HCT116 (cell line): ENCODE measurements at regions not wholly inside any gene's neighbourhood (a gene's known extent, or its start where the extent isn't known, plus 50 kb on each side); places are given as distances from the start of the nearest gene placed in this dataset.

ENCODE experiments used
- ATAC-seq: fragments of 200-7000 bp; cut with Tn5 transposase; 2 replicates; pipeline ENCODE4 v1.9.1; 2020; ENCODE audit warnings: mild to moderate bottlenecking, moderate library complexity
- BruUV-seq: library from RNA; stranded (reverse); fragments of 400-500 nt; replicated peaks from 2 replicates; lab custom pipeline; 2021; lab: Mats Ljungman, UMichigan
- CTCF ChIA-PET: fragments of 300-600 bp; sonication (Branson Sonifier 250); formaldehyde crosslinking; loops from one replicate; lab custom pipeline; 2021; ENCODE audit warnings: antibody characterized with exemption; lab: Charles Lee
- POLR2A ChIA-PET: fragments of 300-600, 350-600 bp; sonication (Branson Sonifier 250); formaldehyde crosslinking; loops from one replicate; lab custom pipeline; 2021; ENCODE audit warnings: antibody characterized with exemption; lab: Charles Lee
- RAD21 ChIA-PET, 2 experiments: fragments of 300-600 bp; sonication (Branson Sonifier 250); formaldehyde crosslinking; loops; one replicate each; lab custom pipeline; 2023; ENCODE audit warnings: low total read pairs in 2 of 2; ENCODE audit not compliant: uncharacterized antibody in 2 of 2, unreplicated experiment in 2 of 2, low non-redundant PET in 1 of 2; lab: Charles Lee
- DNase-seq: peaks from one replicate; pipeline ENCODE4 v3.0.0-alpha.2; 2010; ENCODE audit warnings: low read depth, low spot score
- H2AFZ ChIP-seq: fragments of 200-600 bp; shearing (Covaris generic), sonication (generic); 2 replicates; pipeline ENCODE4 v1.6.1; 2017; ENCODE audit warnings: low read depth, mixed run types, mixed read lengths, antibody characterized with exemption, low read length; ENCODE audit not compliant: poor library complexity, severe bottlenecking
- H3K27ac ChIP-seq: 2 replicates; pipeline ENCODE4 v1.5.1; 2012; ENCODE audit warnings: low read depth, low read length
- H3K27me3 ChIP-seq: fragments of 200-600 bp; sonication (generic); 2 replicates; pipeline ENCODE4 v1.6.1; 2016; ENCODE audit warnings: mixed run types, low read length, mixed read lengths; ENCODE audit not compliant: insufficient read depth
- H3K36me3 ChIP-seq, 2 experiments: fragments of 200-500 bp in 1 of 2; fragments of 200-600 bp in 1 of 2; sonication (Bioruptor generic) in 1 of 2; sonication (generic) in 1 of 2; 2 replicates each; pipeline versions ENCODE4 v1.5.1 to v1.6.1; 2014 to 2016; ENCODE audit warnings: low read length in 2 of 2, inconsistent platforms in 1 of 2, mixed read lengths in 1 of 2, mixed run types in 1 of 2; ENCODE audit not compliant: insufficient read depth in 2 of 2, control insufficient read depth in 1 of 2
- H3K4me1 ChIP-seq, 2 experiments: fragments of 200-600 bp in 1 of 2; sonication (generic) in 1 of 2; 2 replicates each; pipeline versions ENCODE4 v1.5.1 to v1.6.1; 2012 to 2017; ENCODE audit warnings: low read length in 2 of 2, inconsistent platforms in 1 of 2, mild to moderate bottlenecking in 1 of 2, mixed read lengths in 1 of 2, mixed run types in 1 of 2, moderate library complexity in 1 of 2; ENCODE audit not compliant: insufficient read depth in 2 of 2, control insufficient read depth in 1 of 2
- H3K4me2 ChIP-seq: fragments of 200-600 bp; sonication (generic); 2 replicates; pipeline ENCODE4 v1.6.1; 2017; ENCODE audit warnings: mixed run types, low read length, mixed read lengths
- H3K4me3 ChIP-seq, 2 experiments: fragments of 200-600 bp in 1 of 2; sonication (generic) in 1 of 2; replicated peaks in 1 of 2; 2 replicates each; pipeline ENCODE4 v1.5.1; 2011 to 2016; ENCODE audit warnings: low read length in 2 of 2, control low read depth in 1 of 2, low read depth in 1 of 2, mild to moderate bottlenecking in 1 of 2, mixed read lengths in 1 of 2, mixed run types in 1 of 2
- H3K79me2 ChIP-seq: fragments of 200-600 bp; sonication (generic); 2 replicates; pipeline ENCODE4 v1.6.1; 2017; ENCODE audit warnings: mild to moderate bottlenecking, mixed run types, low read length, moderate library complexity, mixed read lengths; ENCODE audit not compliant: insufficient read depth
- H3K9ac ChIP-seq: fragments of 200-600 bp; sonication (generic); 2 replicates; pipeline ENCODE4 v1.6.1; 2016; ENCODE audit warnings: low read length, mixed read lengths
- H3K9me2 ChIP-seq: fragments of 200-600 bp; sonication (generic), shearing (Covaris generic); 2 replicates; pipeline ENCODE4 v1.6.1; 2017; ENCODE audit warnings: mixed run types, mild to moderate bottlenecking, moderate library complexity; ENCODE audit not compliant: insufficient read depth
- H3K9me3 ChIP-seq, 2 experiments: fragments of 200-500 bp in 1 of 2; fragments of 200-600 bp in 1 of 2; sonication (Bioruptor generic) in 1 of 2; sonication (generic) in 1 of 2; 2 replicates each; pipeline ENCODE4 v1.6.1; 2014 to 2017; ENCODE audit warnings: low read length in 2 of 2, mixed read lengths in 2 of 2, inconsistent platforms in 1 of 2, low read depth in 1 of 2, mild to moderate bottlenecking in 1 of 2, mixed run types in 1 of 2, moderate library complexity in 1 of 2; ENCODE audit not compliant: control insufficient read depth in 1 of 2, insufficient read depth in 1 of 2
- H4K20me1 ChIP-seq: fragments of 200-600 bp; sonication (generic), shearing (Covaris generic); 2 replicates; pipeline ENCODE4 v1.6.1; 2017; ENCODE audit warnings: mixed run types, mild to moderate bottlenecking, moderate library complexity; ENCODE audit not compliant: insufficient read depth
- CBX3 ChIP-seq: IDR thresholded peaks from 2 replicates; pipeline ENCODE4 v1.6.1; 2012; ENCODE audit warnings: low read depth
- EGR1 ChIP-seq: IDR thresholded peaks from 2 replicates; pipeline ENCODE4 v1.6.1; 2012; ENCODE audit warnings: low read depth
- EZH2phosphoT487 ChIP-seq: fragments of 200-600 bp; IDR thresholded peaks from 2 replicates; pipeline ENCODE4 v1.6.1; 2018; ENCODE audit warnings: antibody characterized with exemption, borderline replicate concordance
- JUND ChIP-seq: IDR thresholded peaks from 2 replicates; pipeline ENCODE4 v1.6.1; 2012
- POLR2AphosphoS5 ChIP-seq: IDR thresholded peaks from 2 replicates; pipeline ENCODE4 v1.6.1; 2011; ENCODE audit warnings: mild to moderate bottlenecking, low read depth, low read length, moderate library complexity
- SRF ChIP-seq: IDR thresholded peaks from 2 replicates; pipeline ENCODE4 v1.6.1; 2012; ENCODE audit warnings: low read depth
- TCF7L2 ChIP-seq: IDR thresholded peaks from 2 replicates; pipeline ENCODE4 v1.7.0; 2011; ENCODE audit warnings: borderline replicate concordance, inconsistent platforms; ENCODE audit not compliant: insufficient read depth, insufficient read length; ENCODE audit errors: extremely low read depth
- YY1 ChIP-seq: IDR thresholded peaks from 2 replicates; pipeline ENCODE4 v1.6.1; 2011; ENCODE audit warnings: low read length, low read depth, moderate library complexity, mild to moderate bottlenecking; ENCODE audit not compliant: insufficient replicate concordance; ENCODE audit errors: extremely low read depth
- ZFX ChIP-seq: fragments of 450-650 bp; IDR thresholded peaks from 2 replicates; pipeline ENCODE4 v1.6.1; 2017
- intact Hi-C: fragments of 100-400 bp; cut with micrococcal nuclease; formaldehyde crosslinking; loops from 2 replicates; pipeline ENCODE4 v1.10.0; 2022
- TF ChIP-seq, protein P1 (sequence below): IDR thresholded peaks from 2 replicates; pipeline ENCODE4 v1.6.1; 2011; ENCODE audit warnings: mild to moderate bottlenecking, low read length, moderate library complexity; ENCODE audit not compliant: insufficient replicate concordance; ENCODE audit errors: extremely low read depth
- TF ChIP-seq, protein P2 (sequence below): IDR thresholded peaks from 2 replicates; pipeline ENCODE4 v1.6.1; 2012
- TF ChIP-seq, protein P3 (sequence below): IDR thresholded peaks from 2 replicates; pipeline ENCODE4 v1.6.1; 2012; ENCODE audit warnings: low read depth
- TF ChIP-seq, protein P4 (sequence below): IDR thresholded peaks from 2 replicates; pipeline ENCODE4 v1.6.1; 2012

DNA sequence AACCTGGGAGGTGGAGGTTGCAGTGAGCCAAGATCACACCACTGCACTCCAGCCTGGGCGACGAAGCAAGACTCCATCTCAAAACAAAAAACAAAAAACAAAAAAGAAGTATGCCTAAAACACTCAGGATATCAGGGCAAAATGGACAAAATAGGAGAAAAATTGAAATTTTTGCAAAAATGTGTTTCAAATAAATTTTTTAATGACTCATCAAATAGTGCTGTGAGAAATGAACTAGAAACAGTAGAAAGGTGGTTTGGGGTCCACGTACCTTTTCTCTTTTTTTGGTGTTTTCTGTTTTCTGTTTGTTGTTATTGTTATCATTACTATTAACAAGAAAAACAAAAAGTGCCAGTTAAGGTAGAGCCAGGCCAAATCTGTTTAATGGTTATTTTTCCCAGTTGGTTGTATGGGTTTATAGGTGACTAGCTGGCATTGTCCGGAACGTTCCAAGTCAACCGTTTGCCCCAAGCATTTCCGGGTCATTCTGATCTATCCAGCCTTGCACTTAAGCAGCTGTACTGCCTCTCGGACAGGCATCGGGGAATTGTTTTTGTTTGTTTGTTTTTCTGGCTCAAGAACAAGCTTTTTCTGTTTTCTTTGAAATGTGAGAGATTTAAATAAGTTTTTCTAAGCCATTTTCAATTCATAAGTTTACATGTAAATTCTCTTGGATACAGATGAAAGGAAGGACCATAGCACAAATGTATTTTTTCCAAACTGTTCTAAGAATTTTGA is 157.0 kb upstream of the NEBL start:
- Histone ChIP-seq H3K4me2 (no peak overlapping the region), H3K27me3 (no peaks in the 10 kb centered on the region), H3K36me3 (no peaks in the 10 kb centered on the region), H2AFZ (no peak overlapping the region), H3K9me2 (no peaks in the 10 kb centered on the region), H3K79me2 (no peaks in the 10 kb centered on the region)
- ChIA-PET CTCF (no interaction called here), RAD21 (no interaction called here), POLR2A (no interaction called here)
- no peak for DNase-seq
- TF ChIP-seq EGR1, result no peak
- no peak for TF ChIP-seq POLR2AphosphoS5
- TF ChIP-seq EZH2phosphoT487, result no peak
- TF ChIP-seq, protein P1, sequence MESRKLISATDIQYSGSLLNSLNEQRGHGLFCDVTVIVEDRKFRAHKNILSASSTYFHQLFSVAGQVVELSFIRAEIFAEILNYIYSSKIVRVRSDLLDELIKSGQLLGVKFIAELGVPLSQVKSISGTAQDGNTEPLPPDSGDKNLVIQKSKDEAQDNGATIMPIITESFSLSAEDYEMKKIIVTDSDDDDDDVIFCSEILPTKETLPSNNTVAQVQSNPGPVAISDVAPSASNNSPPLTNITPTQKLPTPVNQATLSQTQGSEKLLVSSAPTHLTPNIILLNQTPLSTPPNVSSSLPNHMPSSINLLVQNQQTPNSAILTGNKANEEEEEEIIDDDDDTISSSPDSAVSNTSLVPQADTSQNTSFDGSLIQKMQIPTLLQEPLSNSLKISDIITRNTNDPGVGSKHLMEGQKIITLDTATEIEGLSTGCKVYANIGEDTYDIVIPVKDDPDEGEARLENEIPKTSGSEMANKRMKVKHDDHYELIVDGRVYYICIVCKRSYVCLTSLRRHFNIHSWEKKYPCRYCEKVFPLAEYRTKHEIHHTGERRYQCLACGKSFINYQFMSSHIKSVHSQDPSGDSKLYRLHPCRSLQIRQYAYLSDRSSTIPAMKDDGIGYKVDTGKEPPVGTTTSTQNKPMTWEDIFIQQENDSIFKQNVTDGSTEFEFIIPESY, result no peak
- no peak for TF ChIP-seq ZFX
- TF ChIP-seq CBX3, result no peak
- no peak for TF ChIP-seq YY1
- TF ChIP-seq, protein P2, sequence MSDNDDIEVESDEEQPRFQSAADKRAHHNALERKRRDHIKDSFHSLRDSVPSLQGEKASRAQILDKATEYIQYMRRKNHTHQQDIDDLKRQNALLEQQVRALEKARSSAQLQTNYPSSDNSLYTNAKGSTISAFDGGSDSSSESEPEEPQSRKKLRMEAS, result no peak
- no peak for TF ChIP-seq TCF7L2
- no peak for TF ChIP-seq SRF
- TF ChIP-seq, protein P3, sequence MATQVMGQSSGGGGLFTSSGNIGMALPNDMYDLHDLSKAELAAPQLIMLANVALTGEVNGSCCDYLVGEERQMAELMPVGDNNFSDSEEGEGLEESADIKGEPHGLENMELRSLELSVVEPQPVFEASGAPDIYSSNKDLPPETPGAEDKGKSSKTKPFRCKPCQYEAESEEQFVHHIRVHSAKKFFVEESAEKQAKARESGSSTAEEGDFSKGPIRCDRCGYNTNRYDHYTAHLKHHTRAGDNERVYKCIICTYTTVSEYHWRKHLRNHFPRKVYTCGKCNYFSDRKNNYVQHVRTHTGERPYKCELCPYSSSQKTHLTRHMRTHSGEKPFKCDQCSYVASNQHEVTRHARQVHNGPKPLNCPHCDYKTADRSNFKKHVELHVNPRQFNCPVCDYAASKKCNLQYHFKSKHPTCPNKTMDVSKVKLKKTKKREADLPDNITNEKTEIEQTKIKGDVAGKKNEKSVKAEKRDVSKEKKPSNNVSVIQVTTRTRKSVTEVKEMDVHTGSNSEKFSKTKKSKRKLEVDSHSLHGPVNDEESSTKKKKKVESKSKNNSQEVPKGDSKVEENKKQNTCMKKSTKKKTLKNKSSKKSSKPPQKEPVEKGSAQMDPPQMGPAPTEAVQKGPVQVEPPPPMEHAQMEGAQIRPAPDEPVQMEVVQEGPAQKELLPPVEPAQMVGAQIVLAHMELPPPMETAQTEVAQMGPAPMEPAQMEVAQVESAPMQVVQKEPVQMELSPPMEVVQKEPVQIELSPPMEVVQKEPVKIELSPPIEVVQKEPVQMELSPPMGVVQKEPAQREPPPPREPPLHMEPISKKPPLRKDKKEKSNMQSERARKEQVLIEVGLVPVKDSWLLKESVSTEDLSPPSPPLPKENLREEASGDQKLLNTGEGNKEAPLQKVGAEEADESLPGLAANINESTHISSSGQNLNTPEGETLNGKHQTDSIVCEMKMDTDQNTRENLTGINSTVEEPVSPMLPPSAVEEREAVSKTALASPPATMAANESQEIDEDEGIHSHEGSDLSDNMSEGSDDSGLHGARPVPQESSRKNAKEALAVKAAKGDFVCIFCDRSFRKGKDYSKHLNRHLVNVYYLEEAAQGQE, result no peak
- TF ChIP-seq, protein P4, sequence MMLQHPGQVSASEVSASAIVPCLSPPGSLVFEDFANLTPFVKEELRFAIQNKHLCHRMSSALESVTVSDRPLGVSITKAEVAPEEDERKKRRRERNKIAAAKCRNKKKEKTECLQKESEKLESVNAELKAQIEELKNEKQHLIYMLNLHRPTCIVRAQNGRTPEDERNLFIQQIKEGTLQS, result no peak
- TF ChIP-seq JUND, result no peak
- TF ChIP-seq, all 23 proteins: peak for 0
- Histone ChIP-seq H3K9ac (no peak overlapping the region), H3K27ac (no peak overlapping the region), H4K20me1 (no peaks in the 10 kb centered on the region), H3K4me1 (no peaks in the 10 kb centered on the region), H3K4me3 (no peak overlapping the region), H3K9me3 (peaks cover 6 to 14% of the 10 kb centered on the region in 2 experiments; a peak in 3 of 4 replicates)
- intact Hi-C loops, result no loop called here
- ATAC-seq, result no peak
- BruUV-seq, result no TSS peak
